ENCODE measurements at regions not wholly inside any gene's neighbourhood (a gene's known extent, or its start where the extent isn't known, plus 50 kb on each side); places are given as distances from the start of the nearest gene placed in this dataset.

DNA sequence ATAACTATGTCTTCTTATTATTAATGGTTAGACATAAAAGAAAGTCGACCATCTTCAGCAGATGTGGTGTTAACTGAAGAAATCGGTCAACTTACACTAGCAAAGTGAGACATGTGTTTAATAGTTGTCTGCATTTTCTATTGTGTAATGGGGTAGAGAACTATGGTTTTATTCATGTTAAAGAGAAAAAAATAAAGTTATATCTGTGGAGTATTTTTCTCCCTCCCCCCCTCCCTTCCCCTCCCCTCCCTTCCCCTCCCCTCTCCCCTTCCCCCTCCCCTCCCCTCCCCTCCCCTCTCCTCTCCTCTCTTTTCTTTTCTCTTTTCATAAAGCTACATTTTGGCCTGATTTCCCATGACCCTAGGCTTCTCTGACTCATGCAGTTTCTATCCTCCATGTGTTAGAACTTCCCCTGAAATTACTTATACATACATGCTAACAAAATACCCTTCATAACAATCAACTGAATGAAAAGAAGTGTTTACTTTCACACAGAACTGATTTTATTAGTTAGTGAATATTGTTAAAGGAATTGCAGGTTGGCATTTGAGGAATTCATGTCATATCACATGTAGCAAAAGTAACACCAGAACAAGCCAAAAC lies 1431.0 kb upstream of the ATXN8OS start:
- H3K4me3 ChIP-seq = no peak overlapping the region
- no peaks in the 10 kb centered on the region for H3K9me3 ChIP-seq (ENCODE audit: low read depth, low read length)
- TF ChIP-seq FOXP2 (optimal IDR thresholded peaks at IDR 0.05; ENCODE audit: control extremely low read depth, extremely low read length, insufficient read depth) (no peak), EZH2 (IDR thresholded peaks at IDR 0.05) (no peak), POLR2AphosphoS5 (IDR thresholded peaks at IDR 0.05; ENCODE audit: borderline replicate concordance, low read depth, low read length) (no peak)
- no peak overlapping the region for H3K27ac ChIP-seq
- no peaks in the 10 kb centered on the region for H3K36me3 ChIP-seq (ENCODE audit: insufficient read depth, low read length)
- no peak overlapping the region for H3K9ac ChIP-seq (ENCODE audit: insufficient read length)
- DNase-seq (ENCODE audit: low read depth, low spot score) = no peak

DNA sequence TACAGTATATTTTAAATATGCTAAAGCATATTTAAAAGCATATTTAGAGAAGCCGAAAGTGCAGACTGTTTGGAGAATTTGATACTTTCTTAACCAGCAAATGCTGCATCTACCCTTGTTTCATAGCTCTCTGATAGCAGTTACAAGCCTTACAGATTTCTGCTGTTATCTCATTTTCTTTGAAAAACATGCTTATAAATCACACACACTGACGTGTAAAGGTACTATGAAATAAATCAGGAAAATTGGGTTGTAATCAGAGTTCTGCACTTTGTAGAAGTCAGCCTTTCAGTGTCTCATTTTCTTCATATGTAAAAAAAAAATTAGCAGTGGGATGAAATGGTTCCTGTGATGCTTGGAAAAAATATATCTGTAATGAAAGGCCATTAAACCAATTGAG lies 1432.4 kb upstream of the ATXN8OS start:
- TF ChIP-seq POLR2AphosphoS5 (IDR thresholded peaks at IDR 0.05; ENCODE audit: borderline replicate concordance, low read depth, low read length) = no peak
- TF ChIP-seq FOXP2 (optimal IDR thresholded peaks at IDR 0.05; ENCODE audit: control extremely low read depth, extremely low read length, insufficient read depth) = no peak
- TF ChIP-seq EZH2 (IDR thresholded peaks at IDR 0.05) = no peak
- Histone ChIP-seq H3K4me3 (no peak overlapping the region), H3K27ac (no peak overlapping the region), H3K9ac (ENCODE audit: insufficient read length) (no peak overlapping the region), H3K9me3 (ENCODE audit: low read depth, low read length) (no peaks in the 10 kb centered on the region), H3K36me3 (ENCODE audit: insufficient read depth, low read length) (no peaks in the 10 kb centered on the region)
- no peak for DNase-seq (ENCODE audit: low read depth, low spot score)

GRCh38 chr13:68667863-68668262 lies 1437.7 kb upstream of the PCDH9 start:
- Histone ChIP-seq H3K9ac (ENCODE audit: insufficient read length) (no peak overlapping the region), H3K9me3 (ENCODE audit: low read depth, low read length) (no peaks in the 10 kb centered on the region), H3K27ac (no peak overlapping the region), H3K36me3 (ENCODE audit: insufficient read depth, low read length) (no peaks in the 10 kb centered on the region), H3K4me3 (no peak overlapping the region)
- TF ChIP-seq FOXP2 (optimal IDR thresholded peaks at IDR 0.05; ENCODE audit: control extremely low read depth, extremely low read length, insufficient read depth) (no peak), EZH2 (IDR thresholded peaks at IDR 0.05) (no peak), POLR2AphosphoS5 (IDR thresholded peaks at IDR 0.05; ENCODE audit: borderline replicate concordance, low read depth, low read length) (no peak)
- DNase-seq (ENCODE audit: low read depth, low spot score) = no peak

DNA sequence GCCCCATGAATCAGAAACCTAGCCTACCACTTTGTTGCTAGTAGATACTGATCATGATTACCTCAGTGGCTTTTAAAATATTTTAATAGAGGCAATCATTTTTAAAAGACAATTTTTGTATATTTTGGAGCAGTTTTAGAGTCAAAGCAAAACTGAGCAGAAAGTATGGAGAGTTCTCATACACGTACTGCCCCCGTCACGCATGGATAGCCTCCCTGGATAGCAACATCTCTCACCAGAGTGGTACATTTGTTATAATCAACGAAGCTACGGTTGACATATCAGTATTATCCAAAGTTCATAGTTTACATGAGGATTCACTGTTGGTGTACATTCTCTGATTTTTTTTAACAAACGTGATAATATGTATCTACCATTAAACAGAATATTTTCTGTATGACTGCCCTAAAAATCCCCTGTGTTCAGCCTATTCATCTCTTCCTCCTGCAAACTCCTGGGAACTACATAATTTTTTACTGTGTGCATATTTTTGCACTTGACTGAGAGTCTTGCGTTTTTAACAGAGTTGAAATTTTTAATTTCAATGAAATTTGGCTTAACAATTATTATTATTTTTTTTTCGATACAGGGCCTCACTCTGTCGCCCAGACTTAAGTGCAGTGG lies 1436.8 kb upstream of the PCDH9 start:
- Histone ChIP-seq H3K9ac (ENCODE audit: insufficient read length) (no peak overlapping the region), H3K27ac (no peak overlapping the region), H3K36me3 (ENCODE audit: insufficient read depth, low read length) (no peaks in the 10 kb centered on the region), H3K9me3 (ENCODE audit: low read depth, low read length) (no peaks in the 10 kb centered on the region), H3K4me3 (no peak overlapping the region)
- no peak for DNase-seq (ENCODE audit: low read depth, low spot score)
- TF ChIP-seq EZH2 (IDR thresholded peaks at IDR 0.05) (no peak), POLR2AphosphoS5 (IDR thresholded peaks at IDR 0.05; ENCODE audit: borderline replicate concordance, low read depth, low read length) (no peak)

- Histone ChIP-seq H3K9ac (ENCODE audit: insufficient read length) (no peak overlapping the region), H3K4me3 (no peak overlapping the region), H3K9me3 (ENCODE audit: low read depth, low read length) (no peaks in the 10 kb centered on the region), H3K36me3 (ENCODE audit: insufficient read depth, low read length) (no peaks in the 10 kb centered on the region), H3K27ac (no peak overlapping the region)
- DNase-seq (ENCODE audit: low read depth, low spot score) = no peak
- TF ChIP-seq EZH2 (IDR thresholded peaks at IDR 0.05) = no peak
- TF ChIP-seq POLR2AphosphoS5 (IDR thresholded peaks at IDR 0.05; ENCODE audit: borderline replicate concordance, low read depth, low read length) = no peak
- no peak for TF ChIP-seq FOXP2 (optimal IDR thresholded peaks at IDR 0.05; ENCODE audit: control extremely low read depth, extremely low read length, insufficient read depth)
These were observed 1415.7 kb upstream of the PCDH9 start for GRCh38 chr13:68645814-68646213.

GRCh38 chr13:68644611-68645010 lies 1414.5 kb upstream of the PCDH9 start:
- no peak overlapping the region for H3K4me3 ChIP-seq

GRCh38 chr13:68636784-68637183 lies 1406.6 kb upstream of the PCDH9 start:
- H3K36me3 ChIP-seq (ENCODE audit: insufficient read depth, low read length) = no peaks in the 10 kb centered on the region
- DNase-seq (ENCODE audit: low read depth, low spot score) = no peak
- no peak overlapping the region for H3K27ac ChIP-seq
- H3K9me3 ChIP-seq (ENCODE audit: low read depth, low read length) = no peaks in the 10 kb centered on the region
- no peak overlapping the region for H3K9ac ChIP-seq (ENCODE audit: insufficient read length)
- no peak overlapping the region for H3K4me3 ChIP-seq
- no peak for TF ChIP-seq FOXP2 (optimal IDR thresholded peaks at IDR 0.05; ENCODE audit: control extremely low read depth, extremely low read length, insufficient read depth)
- TF ChIP-seq EZH2 (IDR thresholded peaks at IDR 0.05) = no peak
- no peak for TF ChIP-seq POLR2AphosphoS5 (IDR thresholded peaks at IDR 0.05; ENCODE audit: borderline replicate concordance, low read depth, low read length)

More at GRCh38 chr13:68644611-68645010, 1414.5 kb upstream of the PCDH9 start:
- Histone ChIP-seq H3K27ac (no peak overlapping the region), H3K36me3 (ENCODE audit: insufficient read depth, low read length) (no peaks in the 10 kb centered on the region), H3K9ac (ENCODE audit: insufficient read length) (no peak overlapping the region), H3K9me3 (ENCODE audit: low read depth, low read length) (no peaks in the 10 kb centered on the region)
- TF ChIP-seq EZH2 (IDR thresholded peaks at IDR 0.05) (no peak), FOXP2 (optimal IDR thresholded peaks at IDR 0.05; ENCODE audit: control extremely low read depth, extremely low read length, insufficient read depth) (no peak), POLR2AphosphoS5 (IDR thresholded peaks at IDR 0.05; ENCODE audit: borderline replicate concordance, low read depth, low read length) (no peak)
- DNase-seq (ENCODE audit: low read depth, low spot score) = no peak

GRCh38 chr13:68628994-68629393 lies 1398.9 kb upstream of the PCDH9 start:
- Histone ChIP-seq H3K9ac (ENCODE audit: insufficient read length) (no peak overlapping the region), H3K27ac (no peak overlapping the region), H3K36me3 (ENCODE audit: insufficient read depth, low read length) (no peaks in the 10 kb centered on the region), H3K4me3 (no peak overlapping the region), H3K9me3 (ENCODE audit: low read depth, low read length) (no peaks in the 10 kb centered on the region)
- DNase-seq (ENCODE audit: low read depth, low spot score) = no peak
- TF ChIP-seq EZH2 (IDR thresholded peaks at IDR 0.05) (no peak), POLR2AphosphoS5 (IDR thresholded peaks at IDR 0.05; ENCODE audit: borderline replicate concordance, low read depth, low read length) (no peak), FOXP2 (optimal IDR thresholded peaks at IDR 0.05; ENCODE audit: control extremely low read depth, extremely low read length, insufficient read depth) (no peak)

- TF ChIP-seq POLR2AphosphoS5 (IDR thresholded peaks at IDR 0.05; ENCODE audit: borderline replicate concordance, low read depth, low read length) (no peak), EZH2 (IDR thresholded peaks at IDR 0.05) (no peak), FOXP2 (optimal IDR thresholded peaks at IDR 0.05; ENCODE audit: control extremely low read depth, extremely low read length, insufficient read depth) (no peak)
- no peak overlapping the region for H3K4me3 ChIP-seq
- H3K36me3 ChIP-seq (ENCODE audit: insufficient read depth, low read length) = no peaks in the 10 kb centered on the region
- H3K9ac ChIP-seq (ENCODE audit: insufficient read length) = no peak overlapping the region
- no peak for DNase-seq (ENCODE audit: low read depth, low spot score)
- H3K27ac ChIP-seq = no peak overlapping the region
- H3K9me3 ChIP-seq (ENCODE audit: low read depth, low read length) = no peaks in the 10 kb centered on the region
These were observed 1397.2 kb upstream of the PCDH9 start for GRCh38 chr13:68627379-68627778.

Data from SK-N-MC (cell line).